Mesodermal cell (in vitro differentiated cells): ENCODE measurements at regions not wholly inside any gene's neighbourhood (a gene's known extent, or its start where the extent isn't known, plus 50 kb on each side); places are given as distances from the start of the nearest gene placed in this dataset.
"Not testable (repeated sequence)": the region's sequence is repeated elsewhere in the genome, so short reads cannot be mapped to it uniquely, and the experiment has no call there.

Experiments used
- H3K27ac ChIP-seq: 2 replicates; pipeline ENCODE4 v1.7.0; 2013; ENCODE audit warnings: mild to moderate bottlenecking, low read depth, low read length, moderate library complexity; ENCODE audit not compliant: severe bottlenecking
- H3K36me3 ChIP-seq: 2 replicates; pipeline ENCODE4 v1.7.1; 2013; ENCODE audit warnings: mild to moderate bottlenecking, low read length, moderate library complexity; ENCODE audit not compliant: control insufficient read depth, insufficient read depth
- H3K4me1 ChIP-seq: one replicate; pipeline ENCODE4 v1.7.1; 2013; ENCODE audit warnings: mild to moderate bottlenecking, low read length; ENCODE audit not compliant: insufficient read depth, control insufficient read depth, poor library complexity, severe bottlenecking
- H3K4me3 ChIP-seq: 2 replicates; pipeline ENCODE4 v1.7.0; 2013; ENCODE audit warnings: low read length, control low read depth, mild to moderate bottlenecking; ENCODE audit not compliant: insufficient read depth, poor library complexity, severe bottlenecking; ENCODE audit errors: extremely low read depth
- H3K9me3 ChIP-seq: 2 replicates; pipeline ENCODE4 v1.7.1; 2013; ENCODE audit warnings: mild to moderate bottlenecking, low read length, moderate library complexity; ENCODE audit not compliant: control insufficient read depth
- WGBS, 2 experiments: methylation state at CpG; one replicate each; pipeline ENCODE4 v1.1.5; 2013; ENCODE audit warnings: missing lambda C conversion rate in 2 of 2; ENCODE audit not compliant: insufficient coverage in 2 of 2; 5-methylcytosine and 5-hydroxymethylcytosine counted together

DNA sequence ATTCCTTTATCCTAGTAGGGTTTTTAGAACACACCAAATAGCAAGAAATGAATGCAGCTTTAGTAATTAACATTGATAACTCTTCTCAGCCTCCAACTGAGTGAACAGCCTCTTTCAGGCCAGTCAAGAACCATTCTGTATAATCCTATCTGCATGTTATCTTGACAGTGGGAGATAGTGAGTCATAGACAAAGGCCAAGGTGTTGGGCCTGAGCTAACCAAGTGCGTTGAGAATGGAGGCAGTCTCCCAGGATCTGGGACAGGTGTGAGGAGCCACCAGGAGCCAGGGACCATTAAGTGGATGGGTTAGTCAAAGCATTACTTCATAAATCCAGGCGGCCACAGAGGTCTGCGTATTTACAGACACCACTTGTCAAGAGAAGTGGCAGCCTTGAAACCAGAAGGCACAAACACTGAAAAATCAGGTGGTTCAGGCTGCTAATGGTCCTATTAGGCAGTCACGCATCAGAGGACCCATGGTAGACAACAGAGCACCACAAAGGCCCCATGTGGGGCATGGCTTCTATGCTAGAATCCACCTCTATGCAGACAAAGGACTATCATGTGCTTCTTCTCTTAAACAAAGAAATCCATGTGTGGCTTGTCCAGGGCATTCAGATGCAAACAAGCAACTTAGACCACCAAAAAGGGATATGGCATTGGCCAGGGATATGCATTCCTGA is 409.7 kb upstream of the PIK3R1 start:
- H3K9me3 ChIP-seq: no peaks in the 10 kb centered on the region
- no peak overlapping the region for H3K4me3 ChIP-seq
- no peaks in the 10 kb centered on the region for H3K4me1 ChIP-seq
- H3K36me3 ChIP-seq: no peaks in the 10 kb centered on the region
- 78 to 81% methylated on average over 4 of the region's 4 CpGs for WGBS, 2 experiments
- H3K27ac ChIP-seq: no peak overlapping the region

DNA sequence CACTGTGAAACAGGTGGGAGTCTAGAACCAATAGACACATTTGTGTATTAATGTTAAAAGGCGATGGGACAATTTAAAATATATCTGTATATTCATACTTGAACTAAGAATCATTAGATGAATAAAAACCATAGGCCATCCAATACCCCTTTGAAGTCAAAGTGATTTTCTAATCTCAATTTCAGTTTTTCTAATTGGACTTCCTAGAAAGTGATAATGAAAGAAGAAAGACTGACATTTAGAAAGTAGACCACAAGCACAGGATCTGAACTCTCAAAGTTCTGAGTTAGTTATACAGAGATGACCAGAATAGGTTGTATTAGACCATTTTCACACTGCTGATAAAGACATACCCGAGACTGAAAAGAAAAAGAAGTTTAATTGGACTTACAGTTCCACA is 412.8 kb upstream of the PIK3R1 start:
- no peak overlapping the region for H3K4me3 ChIP-seq
- no peaks in the 10 kb centered on the region for H3K4me1 ChIP-seq
- H3K27ac ChIP-seq: no peak overlapping the region
- no peaks in the 10 kb centered on the region for H3K9me3 ChIP-seq
- 40 to 100% methylated on average over 1 of the region's 2 CpGs for WGBS, 2 experiments
- no peaks in the 10 kb centered on the region for H3K36me3 ChIP-seq

DNA sequence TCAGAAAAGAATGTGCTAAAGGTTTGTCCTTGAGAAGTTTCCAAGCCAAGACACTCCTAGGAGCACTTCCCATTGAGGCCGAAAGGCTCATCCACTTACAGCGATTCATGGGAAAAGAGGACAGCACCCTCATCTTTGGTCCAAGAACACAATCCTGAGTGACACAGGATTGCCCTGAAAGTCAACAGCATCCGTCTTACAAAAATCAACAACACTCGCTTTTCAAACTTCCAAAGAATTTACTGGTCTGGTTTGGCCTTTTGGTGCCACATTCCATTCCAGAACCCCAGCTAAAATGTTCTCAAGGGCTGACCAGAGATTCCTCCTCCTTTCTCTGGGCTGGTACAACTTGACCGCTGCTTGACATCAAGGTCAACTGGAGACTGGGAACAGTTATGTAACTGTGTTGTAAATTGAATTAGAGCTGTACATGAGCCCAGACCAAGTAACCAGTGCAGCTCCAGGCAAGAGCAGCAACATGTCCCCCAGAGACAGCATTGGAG is 415.8 kb upstream of the PIK3R1 start:
- Histone ChIP-seq H3K4me3 (no peak overlapping the region), H3K9me3 (no peaks in the 10 kb centered on the region), H3K27ac (no peak overlapping the region), H3K36me3 (no peaks in the 10 kb centered on the region), H3K4me1 (no peaks in the 10 kb centered on the region)
- 94 to 98% methylated on average over 4 to 5 of the region's 5 CpGs for WGBS, 2 experiments

DNA sequence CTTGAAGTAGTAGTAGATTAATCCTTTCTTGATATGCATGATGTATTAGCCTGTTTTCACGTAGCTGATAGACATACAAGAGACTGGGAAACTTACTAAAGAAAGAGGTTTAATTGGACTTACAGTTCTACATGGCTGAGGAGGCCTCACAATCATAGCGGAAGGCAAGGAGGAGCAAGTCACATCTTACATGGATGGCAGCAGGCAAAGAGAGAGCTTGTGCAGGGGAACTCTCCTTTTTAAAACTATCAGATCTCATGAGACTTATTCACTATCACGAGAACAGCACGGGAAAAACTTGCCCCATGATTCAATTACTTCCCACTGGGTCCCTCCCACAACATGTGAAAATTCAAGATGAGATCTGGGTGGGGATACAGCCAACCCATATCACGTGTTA is 417.1 kb upstream of the PIK3R1 start:
- 88 to 91% methylated on average over 2 to 4 of the region's 5 CpGs for WGBS, 2 experiments
- H3K4me1 ChIP-seq, H3K36me3 ChIP-seq, H3K9me3 ChIP-seq, H3K27ac ChIP-seq, H3K4me3 ChIP-seq: not testable (repeated sequence)

DNA sequence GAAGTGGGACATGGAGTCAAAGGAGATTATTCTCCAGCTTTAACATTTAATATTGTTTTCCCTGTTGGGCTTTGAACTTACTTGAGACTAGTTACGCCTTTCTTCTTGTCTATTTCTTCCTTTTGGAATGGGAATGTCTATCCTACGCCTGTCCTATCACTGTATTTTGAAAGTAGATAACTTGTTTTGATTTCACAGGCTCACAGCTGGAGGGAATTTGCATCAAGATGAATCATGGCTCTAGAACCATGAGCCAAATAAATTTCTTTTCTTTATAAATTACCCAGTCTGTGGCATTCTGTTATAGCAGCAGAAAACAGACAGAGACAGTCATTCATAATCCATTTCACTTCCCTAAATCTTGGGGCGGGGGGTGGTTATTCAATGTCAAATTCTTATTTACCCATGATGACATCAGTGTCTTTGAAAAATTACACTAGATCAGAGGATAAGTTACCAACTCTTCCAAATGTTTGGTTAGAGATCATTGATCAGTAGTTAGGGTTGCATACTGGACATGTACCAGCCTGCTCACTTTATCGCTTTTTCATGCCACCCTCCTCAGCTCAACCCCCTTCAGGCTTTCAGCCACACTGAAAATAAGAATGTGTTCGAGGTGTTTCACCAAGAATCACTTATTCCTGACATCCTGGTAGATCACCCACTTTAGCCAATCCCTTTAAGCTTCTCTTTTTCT is 419.6 kb upstream of the PIK3R1 start:
- Histone ChIP-seq H3K27ac (no peak overlapping the region), H3K4me1 (no peaks in the 10 kb centered on the region)
- WGBS, 2 experiments: 80 to 100% methylated on average over 1 of the region's 5 CpGs

DNA sequence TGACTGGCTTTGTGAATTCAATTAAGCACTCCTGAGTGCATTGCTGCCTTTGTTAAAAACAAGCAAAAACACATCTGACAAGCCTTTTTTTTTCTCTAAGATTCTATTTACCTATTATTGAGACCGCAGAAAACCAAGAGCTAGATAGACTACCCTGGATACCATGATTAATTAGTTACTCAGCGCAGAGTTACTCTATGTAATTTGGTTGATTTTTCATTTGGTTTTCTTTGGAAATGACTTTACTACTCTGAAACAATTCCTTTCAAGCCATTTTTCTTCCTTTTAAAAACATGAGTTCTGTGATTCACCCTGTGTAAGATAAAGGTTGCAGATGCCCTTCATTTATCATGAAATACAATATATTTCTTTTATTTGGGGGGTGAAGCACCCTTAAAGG is 421.6 kb upstream of the PIK3R1 start:
- no CpG with 5 or more reads among the region's 2 CpGs for WGBS, 2 experiments
- H3K4me1 ChIP-seq: no peaks in the 10 kb centered on the region
- no peaks in the 10 kb centered on the region for H3K9me3 ChIP-seq
- no peaks in the 10 kb centered on the region for H3K36me3 ChIP-seq
- no peak overlapping the region for H3K27ac ChIP-seq
- no peak overlapping the region for H3K4me3 ChIP-seq

More for the DNA sequence above, 419.6 kb upstream of the PIK3R1 start:
- H3K4me3 ChIP-seq: no peak overlapping the region
- H3K9me3 ChIP-seq: no peaks in the 10 kb centered on the region
- no peaks in the 10 kb centered on the region for H3K36me3 ChIP-seq

DNA sequence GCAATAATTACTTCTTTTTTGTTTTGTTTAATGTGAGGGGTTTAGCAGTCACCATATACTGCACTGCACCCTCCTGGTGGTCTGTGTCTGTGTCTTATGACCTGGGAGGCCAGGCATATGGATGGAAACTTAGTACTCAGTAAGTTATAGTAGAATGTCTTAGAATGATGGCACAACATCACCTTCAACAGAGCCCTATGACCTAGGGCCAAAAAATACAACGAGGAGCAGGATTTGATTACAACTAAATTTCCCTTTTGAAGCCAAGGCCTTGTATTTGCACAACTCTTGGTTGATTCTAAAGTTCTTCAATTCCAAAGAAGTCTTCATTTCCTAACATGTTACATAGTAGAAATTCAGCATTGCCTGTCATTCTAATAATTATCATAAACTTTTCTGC is 422.1 kb upstream of the PIK3R1 start:
- no peak overlapping the region for H3K4me3 ChIP-seq

DNA sequence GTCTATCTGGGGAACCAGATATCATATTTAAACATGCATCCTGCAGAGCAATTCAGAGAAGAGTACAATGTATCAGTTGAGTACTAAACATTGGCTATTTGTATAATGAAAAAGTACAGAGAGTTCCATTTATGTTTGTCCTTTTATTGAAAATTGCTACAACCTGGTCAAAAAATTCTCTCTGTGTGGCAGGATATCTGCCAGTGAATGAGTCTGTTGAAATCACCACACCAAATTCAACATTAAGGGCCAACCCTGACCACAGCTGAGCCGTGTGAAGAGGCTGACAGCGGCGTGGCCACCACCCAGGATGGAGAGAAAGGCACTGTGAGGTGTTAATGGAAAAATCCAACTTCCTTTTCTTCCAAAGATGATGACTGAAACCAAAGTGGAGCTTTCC is 422.7 kb upstream of the PIK3R1 start:
- H3K4me1 ChIP-seq: no peaks in the 10 kb centered on the region
- H3K4me3 ChIP-seq: no peak overlapping the region
- H3K27ac ChIP-seq: no peak overlapping the region
- no CpG with 5 or more reads among the region's 3 CpGs for WGBS, 2 experiments
- no peaks in the 10 kb centered on the region for H3K36me3 ChIP-seq
- H3K9me3 ChIP-seq: no peaks in the 10 kb centered on the region

More for the DNA sequence above, 422.1 kb upstream of the PIK3R1 start:
- Histone ChIP-seq H3K36me3 (no peaks in the 10 kb centered on the region), H3K4me1 (no peaks in the 10 kb centered on the region), H3K27ac (no peak overlapping the region), H3K9me3 (no peaks in the 10 kb centered on the region)
- WGBS, 2 experiments: no CpG with 5 or more reads among the region's 1 CpG

DNA sequence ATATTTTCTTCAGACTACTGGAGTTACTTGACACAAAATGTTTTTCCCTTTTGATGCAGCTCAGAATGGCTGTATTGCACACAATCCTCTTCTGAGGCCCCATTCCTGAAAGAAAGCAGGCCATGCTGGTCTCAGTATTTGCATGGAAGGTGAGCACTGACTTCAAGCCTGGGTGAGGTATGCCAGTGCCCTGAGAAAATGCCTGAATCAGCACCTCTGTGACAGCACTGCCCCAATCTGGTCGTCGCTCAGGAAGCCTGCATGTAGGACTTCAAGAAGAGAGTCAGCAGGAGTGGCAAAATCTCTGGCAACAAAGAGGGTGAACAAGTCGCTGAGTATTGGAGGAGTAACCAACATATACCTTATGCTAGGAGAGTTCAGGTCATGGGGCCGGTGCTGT is 425.2 kb upstream of the PIK3R1 start:
- Histone ChIP-seq H3K4me3 (no peak overlapping the region), H3K36me3 (no peaks in the 10 kb centered on the region), H3K27ac (no peak overlapping the region), H3K4me1 (no peaks in the 10 kb centered on the region), H3K9me3 (no peaks in the 10 kb centered on the region)
- WGBS, 2 experiments: 68 to 92% methylated on average over 3 of the region's 4 CpGs

DNA sequence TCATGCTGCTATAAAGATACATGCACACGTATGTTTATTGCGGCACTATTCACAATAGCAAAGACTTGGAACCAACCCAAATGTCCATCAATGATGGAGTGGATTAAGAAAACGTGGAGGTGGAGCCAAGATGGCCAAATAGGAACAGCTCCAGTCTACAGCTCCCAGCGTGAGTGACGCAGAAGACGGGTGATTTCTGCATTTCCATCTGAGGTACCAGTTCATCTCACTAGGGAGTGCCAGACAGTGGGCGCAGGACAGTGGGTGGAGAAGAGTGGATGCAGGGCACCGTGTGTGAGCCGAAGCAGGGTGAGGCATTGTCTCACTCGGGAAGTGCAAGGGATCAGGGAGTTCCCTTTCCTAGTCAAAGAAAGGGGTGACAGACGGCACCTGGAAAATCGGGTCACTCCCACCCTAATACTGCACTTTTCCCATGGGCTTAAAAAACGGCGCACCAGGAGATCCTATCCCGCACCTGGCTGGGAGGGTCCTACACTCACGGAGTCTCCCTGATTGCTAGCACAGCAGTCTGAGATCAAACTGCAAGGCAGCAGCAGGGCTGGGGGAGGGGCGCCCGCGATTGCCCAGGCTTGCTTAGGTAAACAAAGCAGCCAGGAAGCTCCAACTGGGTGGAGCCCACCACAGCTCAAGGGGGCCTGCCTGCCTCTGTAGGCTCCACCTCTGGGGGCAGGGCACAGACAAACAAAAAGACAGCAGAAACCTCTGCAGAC is 435.5 kb upstream of the PIK3R1 start:
- H3K27ac ChIP-seq, H3K9me3 ChIP-seq, H3K4me1 ChIP-seq, H3K4me3 ChIP-seq, H3K36me3 ChIP-seq: not testable (repeated sequence)
- 74% methylated on average over 9 to 12 of the region's 19 CpGs for WGBS, 2 experiments
